ENCODE measurements at regions not wholly inside any gene's neighbourhood (a gene's known extent, or its start where the extent isn't known, plus 50 kb on each side); places are given as distances from the start of the nearest gene placed in this dataset.
"Not testable (repeated sequence)": the region's sequence is repeated elsewhere in the genome, so short reads cannot be mapped to it uniquely, and the experiment has no call there.

GRCh38 chr11:109706945-109707344, 285.0 kb downstream of the C11orf87 start:
- Mint-ChIP-seq H3K27me3 (no peaks in the 10 kb centered on the region), H3K4me3 (no peak overlapping the region), H3K9me3 (peaks cover 0 to 7% (median 0%) of the 10 kb centered on the region in 3 donors), H3K36me3 (no peaks in the 10 kb centered on the region), H3K4me1 (no peaks in the 10 kb centered on the region), H3K27ac (no peak overlapping the region)
- 88% methylated on average over 1 of the region's 1 CpG for WGBS (ENCODE audit: insufficient coverage)
- no peak for ATAC-seq (replicated peaks in 1 of 4)
- DNase-seq: no peak
- Histone ChIP-seq H3K27ac (ENCODE audit: low read length) (no peak overlapping the region), H3K27me3 (replicated peaks in 1 of 2; ENCODE audit: control insufficient read depth in 2 of 2, extremely low read depth in 1 of 2, insufficient read depth in 2 of 2, low read length in 1 of 2) (no peaks in the 10 kb centered on the region), H3K4me1 (ENCODE audit: control insufficient read depth in 1 of 2, extremely low read depth in 1 of 2, insufficient read depth in 2 of 2, low read length in 2 of 2) (no peaks in the 10 kb centered on the region), H3K36me3 (ENCODE audit: control insufficient read depth in 2 of 2, extremely low read depth in 1 of 2, insufficient read depth in 1 of 2, low read length in 1 of 2) (no peaks in the 10 kb centered on the region), H3K4me3 (ENCODE audit: control insufficient read depth in 1 of 2, extremely low read depth in 1 of 2, low read length in 1 of 2) (no peak overlapping the region), H3K9me3 (no peaks in the 10 kb centered on the region)
- ChIA-PET POLR2A (no interaction called here), CTCF (no interaction called here)

- DNase-seq (no peak), ATAC-seq (replicated peaks in 1 of 4) (no peak)
- Mint-ChIP-seq H3K4me1 (no peaks in the 10 kb centered on the region), H3K27ac (no peak overlapping the region), H3K4me3 (no peak overlapping the region), H3K9me3 (peaks cover 0 to 7% (median 0%) of the 10 kb centered on the region in 3 donors), H3K27me3 (no peaks in the 10 kb centered on the region), H3K36me3 (no peaks in the 10 kb centered on the region)
- no peak overlapping the region for H3K27ac ChIP-seq (ENCODE audit: low read length)
- H3K27me3 ChIP-seq (replicated peaks in 1 of 2; ENCODE audit: control insufficient read depth in 2 of 2, extremely low read depth in 1 of 2, insufficient read depth in 2 of 2, low read length in 1 of 2): no peaks in the 10 kb centered on the region
- 63% methylated on average over 1 of the region's 2 CpGs for WGBS (ENCODE audit: insufficient coverage)
- H3K4me1 ChIP-seq (ENCODE audit: control insufficient read depth in 1 of 2, extremely low read depth in 1 of 2, insufficient read depth in 2 of 2, low read length in 2 of 2): no peaks in the 10 kb centered on the region
- H3K9me3 ChIP-seq: no peaks in the 10 kb centered on the region
- H3K36me3 ChIP-seq (ENCODE audit: control insufficient read depth in 2 of 2, extremely low read depth in 1 of 2, insufficient read depth in 1 of 2, low read length in 1 of 2): no peaks in the 10 kb centered on the region
- ChIA-PET CTCF (no interaction called here), POLR2A (no interaction called here)
- H3K4me3 ChIP-seq (ENCODE audit: control insufficient read depth in 1 of 2, extremely low read depth in 1 of 2, low read length in 1 of 2): no peak overlapping the region
These were observed 285.4 kb downstream of the C11orf87 start for GRCh38 chr11:109707411-109707810.

- H3K27me3 ChIP-seq (replicated peaks in 1 of 2; ENCODE audit: control insufficient read depth in 2 of 2, extremely low read depth in 1 of 2, insufficient read depth in 2 of 2, low read length in 1 of 2): no peaks in the 10 kb centered on the region
- no peaks in the 10 kb centered on the region for H3K36me3 Mint-ChIP-seq
- no peaks in the 10 kb centered on the region for H3K4me1 ChIP-seq (ENCODE audit: control insufficient read depth in 1 of 2, extremely low read depth in 1 of 2, insufficient read depth in 2 of 2, low read length in 2 of 2)
- no peaks in the 10 kb centered on the region for H3K9me3 ChIP-seq
- H3K4me1 Mint-ChIP-seq: no peaks in the 10 kb centered on the region
- peaks cover 0 to 3% (median under 1%) of the 10 kb centered on the region in 3 donors for H3K9me3 Mint-ChIP-seq
- ATAC-seq (replicated peaks in 1 of 4): no peak
- no peaks in the 10 kb centered on the region for H3K27me3 Mint-ChIP-seq
- DNase-seq: no peak
- no peak overlapping the region for H3K27ac Mint-ChIP-seq
- 60% methylated on average over 1 of the region's 1 CpG for WGBS (ENCODE audit: insufficient coverage)
- no peak overlapping the region for H3K4me3 Mint-ChIP-seq
- no peak overlapping the region for H3K27ac ChIP-seq (ENCODE audit: low read length)
- H3K36me3 ChIP-seq (ENCODE audit: control insufficient read depth in 2 of 2, extremely low read depth in 1 of 2, insufficient read depth in 1 of 2, low read length in 1 of 2): no peaks in the 10 kb centered on the region
- POLR2A ChIA-PET: no interaction called here
- no peak overlapping the region for H3K4me3 ChIP-seq (ENCODE audit: control insufficient read depth in 1 of 2, extremely low read depth in 1 of 2, low read length in 1 of 2)
- CTCF ChIA-PET: no interaction called here
These were observed 286.2 kb downstream of the C11orf87 start for GRCh38 chr11:109708184-109708583.

GRCh38 chr11:109714444-109714843, 292.5 kb downstream of the C11orf87 start:
- H3K27ac Mint-ChIP-seq; H3K36me3 ChIP-seq (ENCODE audit: control insufficient read depth in 2 of 2, extremely low read depth in 1 of 2, insufficient read depth in 1 of 2, low read length in 1 of 2); DNase-seq; POLR2A ChIA-PET; H3K4me3 ChIP-seq (ENCODE audit: control insufficient read depth in 1 of 2, extremely low read depth in 1 of 2, low read length in 1 of 2); H3K27me3 Mint-ChIP-seq; CTCF ChIA-PET; H3K27ac ChIP-seq (ENCODE audit: low read length); H3K4me3 Mint-ChIP-seq; H3K36me3 Mint-ChIP-seq; H3K27me3 ChIP-seq (replicated peaks in 1 of 2; ENCODE audit: control insufficient read depth in 2 of 2, extremely low read depth in 1 of 2, insufficient read depth in 2 of 2, low read length in 1 of 2); H3K4me1 ChIP-seq (ENCODE audit: control insufficient read depth in 1 of 2, extremely low read depth in 1 of 2, insufficient read depth in 2 of 2, low read length in 2 of 2); ATAC-seq (replicated peaks in 1 of 4); H3K4me1 Mint-ChIP-seq; H3K9me3 ChIP-seq: not testable (repeated sequence)
- peaks cover 10 to 30% (median 26%) of the 10 kb centered on the region in 3 donors for H3K9me3 Mint-ChIP-seq
- 50% methylated on average over 1 of the region's 2 CpGs for WGBS (ENCODE audit: insufficient coverage)

GRCh38 chr11:109715424-109715823, 293.4 kb downstream of the C11orf87 start:
- H3K4me3 ChIP-seq (ENCODE audit: control insufficient read depth in 1 of 2, extremely low read depth in 1 of 2, low read length in 1 of 2); H3K27ac Mint-ChIP-seq; ATAC-seq (replicated peaks in 1 of 4); POLR2A ChIA-PET; H3K4me3 Mint-ChIP-seq; H3K9me3 ChIP-seq; H3K36me3 ChIP-seq (ENCODE audit: control insufficient read depth in 2 of 2, extremely low read depth in 1 of 2, insufficient read depth in 1 of 2, low read length in 1 of 2); H3K27ac ChIP-seq (ENCODE audit: low read length); H3K27me3 Mint-ChIP-seq; DNase-seq; H3K36me3 Mint-ChIP-seq; CTCF ChIA-PET; H3K4me1 Mint-ChIP-seq; H3K4me1 ChIP-seq (ENCODE audit: control insufficient read depth in 1 of 2, extremely low read depth in 1 of 2, insufficient read depth in 2 of 2, low read length in 2 of 2); H3K27me3 ChIP-seq (replicated peaks in 1 of 2; ENCODE audit: control insufficient read depth in 2 of 2, extremely low read depth in 1 of 2, insufficient read depth in 2 of 2, low read length in 1 of 2): not testable (repeated sequence)
- no CpG with 5 or more reads among the region's 4 CpGs for whole genome bisulfite sequencing (ENCODE audit: insufficient coverage)
- H3K9me3 Mint-ChIP-seq: peaks cover 10 to 30% (median 26%) of the 10 kb centered on the region in 3 donors

- H3K36me3 Mint-ChIP-seq: no peaks in the 10 kb centered on the region
- Histone ChIP-seq H3K9me3 (no peaks in the 10 kb centered on the region), H3K27ac (ENCODE audit: low read length) (no peak overlapping the region), H3K36me3 (ENCODE audit: control insufficient read depth in 2 of 2, extremely low read depth in 1 of 2, insufficient read depth in 1 of 2, low read length in 1 of 2) (no peaks in the 10 kb centered on the region), H3K4me1 (ENCODE audit: control insufficient read depth in 1 of 2, extremely low read depth in 1 of 2, insufficient read depth in 2 of 2, low read length in 2 of 2) (no peaks in the 10 kb centered on the region), H3K27me3 (replicated peaks in 1 of 2; ENCODE audit: control insufficient read depth in 2 of 2, extremely low read depth in 1 of 2, insufficient read depth in 2 of 2, low read length in 1 of 2) (no peaks in the 10 kb centered on the region), H3K4me3 (ENCODE audit: control insufficient read depth in 1 of 2, extremely low read depth in 1 of 2, low read length in 1 of 2) (no peak overlapping the region)
- peaks cover 0 to 9% (median 0%) of the 10 kb centered on the region in 3 donors for H3K9me3 Mint-ChIP-seq
- H3K27me3 Mint-ChIP-seq: no peaks in the 10 kb centered on the region
- CTCF ChIA-PET: no interaction called here
- POLR2A ChIA-PET: no interaction called here
- DNase-seq (no peak), ATAC-seq (replicated peaks in 1 of 4) (no peak)
- no peaks in the 10 kb centered on the region for H3K4me1 Mint-ChIP-seq
- no peak overlapping the region for H3K4me3 Mint-ChIP-seq
- whole genome bisulfite sequencing (ENCODE audit: insufficient coverage): 50% methylated on average over 2 of the region's 2 CpGs
- H3K27ac Mint-ChIP-seq: no peak overlapping the region
These were observed 304.1 kb downstream of the C11orf87 start for GRCh38 chr11:109726061-109726460.

GRCh38 chr11:109728056-109728455, 306.1 kb downstream of the C11orf87 start:
- no peaks in the 10 kb centered on the region for H3K27me3 ChIP-seq (replicated peaks in 1 of 2; ENCODE audit: control insufficient read depth in 2 of 2, extremely low read depth in 1 of 2, insufficient read depth in 2 of 2, low read length in 1 of 2)
- no peak overlapping the region for H3K4me3 ChIP-seq (ENCODE audit: control insufficient read depth in 1 of 2, extremely low read depth in 1 of 2, low read length in 1 of 2)
- Mint-ChIP-seq H3K36me3 (no peaks in the 10 kb centered on the region), H3K4me1 (no peaks in the 10 kb centered on the region), H3K9me3 (peaks cover 0 to 9% (median 0%) of the 10 kb centered on the region in 3 donors), H3K27me3 (no peaks in the 10 kb centered on the region), H3K4me3 (no peak overlapping the region), H3K27ac (no peak overlapping the region)
- ChIA-PET CTCF (no interaction called here), POLR2A (no interaction called here)
- H3K36me3 ChIP-seq (ENCODE audit: control insufficient read depth in 2 of 2, extremely low read depth in 1 of 2, insufficient read depth in 1 of 2, low read length in 1 of 2): no peaks in the 10 kb centered on the region
- DNase-seq (no peak), ATAC-seq (replicated peaks in 1 of 4) (no peak)
- no peaks in the 10 kb centered on the region for H3K4me1 ChIP-seq (ENCODE audit: control insufficient read depth in 1 of 2, extremely low read depth in 1 of 2, insufficient read depth in 2 of 2, low read length in 2 of 2)
- WGBS (ENCODE audit: insufficient coverage): no CpG with 5 or more reads among the region's 1 CpG
- no peak overlapping the region for H3K27ac ChIP-seq (ENCODE audit: low read length)
- H3K9me3 ChIP-seq: no peaks in the 10 kb centered on the region

Data from T-cell (primary cell).